OCI-LY1 (cell line): ENCODE measurements at regions not wholly inside any gene's neighbourhood (a gene's known extent, or its start where the extent isn't known, plus 50 kb on each side); places are given as distances from the start of the nearest gene placed in this dataset.

Experiments
- H2AFZ ChIP-seq: fragments of 200-600 bp; sonication (generic), shearing (Covaris generic); 2 replicates; pipeline ENCODE4 v1.6.0; 2014; ENCODE audit warnings: antibody characterized with exemption, mild to moderate bottlenecking, low read length
- H3F3A ChIP-seq: fragments of 200-600 bp; sonication (generic), shearing (Covaris generic); 2 replicates; pipeline ENCODE4 v1.6.0; 2014; ENCODE audit warnings: mild to moderate bottlenecking, antibody characterized with exemption, low read length, moderate library complexity; ENCODE audit not compliant: insufficient read depth
- H3K27ac ChIP-seq: fragments of 200-600 bp; sonication (generic); 2 replicates; pipeline ENCODE4 v1.5.1; 2014; ENCODE audit warnings: low read length, mixed run types, mild to moderate bottlenecking, low read depth; ENCODE audit not compliant: poor library complexity, severe bottlenecking
- H3K27me3 ChIP-seq: fragments of 200-600 bp; sonication (generic); 2 replicates; pipeline ENCODE4 v1.6.0; 2014; ENCODE audit warnings: antibody characterized with exemption, mild to moderate bottlenecking, low read length, moderate library complexity; ENCODE audit not compliant: insufficient read depth
- H3K36me3 ChIP-seq: fragments of 200-600 bp; sonication (generic); 2 replicates; pipeline ENCODE4 v1.6.1; 2014; ENCODE audit warnings: mild to moderate bottlenecking, antibody characterized with exemption, low read length, moderate library complexity, mixed read lengths; ENCODE audit not compliant: insufficient read depth
- H3K4me1 ChIP-seq: fragments of 200-600 bp; sonication (generic); 2 replicates; pipeline ENCODE4 v1.5.1; 2014; ENCODE audit warnings: mild to moderate bottlenecking, low read length, moderate library complexity; ENCODE audit not compliant: insufficient read depth, severe bottlenecking
- H3K4me2 ChIP-seq: fragments of 200-600 bp; sonication (generic), shearing (Covaris generic); 2 replicates; pipeline ENCODE4 v1.6.1; 2014; ENCODE audit warnings: low read length
- H3K4me3 ChIP-seq: fragments of 200-600 bp; sonication (generic); 2 replicates; pipeline ENCODE4 v1.5.1; 2014; ENCODE audit warnings: low read length, low read depth, mild to moderate bottlenecking, mixed read lengths; ENCODE audit not compliant: poor library complexity, severe bottlenecking
- H3K79me2 ChIP-seq: fragments of 200-600 bp; shearing (Covaris generic); 2 replicates; pipeline ENCODE4 v1.6.1; 2016; ENCODE audit warnings: mixed run types, low read length, mixed read lengths; ENCODE audit not compliant: insufficient read depth
- H3K9ac ChIP-seq: fragments of 200-600 bp; sonication (generic), shearing (Covaris generic); 2 replicates; pipeline ENCODE4 v1.6.1; 2014; ENCODE audit warnings: mild to moderate bottlenecking, low read length, mixed read lengths
- H3K9me2 ChIP-seq: fragments of 200-600 bp; sonication (generic), shearing (Covaris generic); 2 replicates; pipeline ENCODE4 v1.6.1; 2014; ENCODE audit warnings: low read depth, mild to moderate bottlenecking, low read length, mixed read lengths
- H3K9me3 ChIP-seq: fragments of 200-600 bp; shearing (Covaris generic); 2 replicates; pipeline ENCODE4 v1.6.1; 2014; ENCODE audit warnings: low read length, mixed read lengths
- H4K20me1 ChIP-seq: fragments of 200-600 bp; sonication (generic), shearing (Covaris generic); 2 replicates; pipeline ENCODE4 v1.6.0; 2016; ENCODE audit warnings: mild to moderate bottlenecking, low read length; ENCODE audit not compliant: insufficient read depth
- EZH2 ChIP-seq: fragments of 200-600 bp; sonication (generic), shearing (Covaris generic); IDR thresholded peaks from 2 replicates; pipeline ENCODE4 v1.8.0; 2017; ENCODE audit warnings: borderline replicate concordance, mixed run types, mild to moderate bottlenecking, antibody characterized with exemption, low read length, moderate library complexity, mixed read lengths
- TF ChIP-seq, protein P1 (sequence below): fragments of 200-600 bp; sonication (generic), shearing (Covaris generic); IDR thresholded peaks from 2 replicates; pipeline ENCODE4 v1.5.1; 2017; ENCODE audit warnings: mild to moderate bottlenecking, antibody characterized with exemption, low read length, moderate library complexity, mixed read lengths

DNA sequence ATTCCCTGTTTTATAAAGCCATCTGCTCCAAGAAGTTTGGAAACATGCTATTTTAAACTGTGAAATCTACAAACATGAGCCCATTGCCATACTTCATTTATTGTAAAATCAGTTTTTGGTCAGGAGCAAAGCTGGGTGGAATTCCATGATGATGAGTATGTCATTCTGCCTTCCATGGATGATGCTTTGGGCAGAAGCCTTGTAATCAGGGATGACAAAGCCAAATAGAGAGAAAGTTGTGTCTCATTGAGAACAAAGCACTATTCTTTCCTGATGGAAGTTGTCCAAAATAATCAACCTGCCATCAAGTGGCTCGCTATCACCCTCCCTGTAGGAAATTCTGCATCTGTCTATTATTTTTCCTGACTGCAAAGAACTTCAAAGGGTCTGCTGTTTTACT is 313.0 kb upstream of the DEFB112 start:
- H3K36me3 ChIP-seq, result no peaks in the 10 kb centered on the region
- no peak overlapping the region for H3K9ac ChIP-seq
- no peak overlapping the region for H3K4me3 ChIP-seq
- TF ChIP-seq, protein P1, sequence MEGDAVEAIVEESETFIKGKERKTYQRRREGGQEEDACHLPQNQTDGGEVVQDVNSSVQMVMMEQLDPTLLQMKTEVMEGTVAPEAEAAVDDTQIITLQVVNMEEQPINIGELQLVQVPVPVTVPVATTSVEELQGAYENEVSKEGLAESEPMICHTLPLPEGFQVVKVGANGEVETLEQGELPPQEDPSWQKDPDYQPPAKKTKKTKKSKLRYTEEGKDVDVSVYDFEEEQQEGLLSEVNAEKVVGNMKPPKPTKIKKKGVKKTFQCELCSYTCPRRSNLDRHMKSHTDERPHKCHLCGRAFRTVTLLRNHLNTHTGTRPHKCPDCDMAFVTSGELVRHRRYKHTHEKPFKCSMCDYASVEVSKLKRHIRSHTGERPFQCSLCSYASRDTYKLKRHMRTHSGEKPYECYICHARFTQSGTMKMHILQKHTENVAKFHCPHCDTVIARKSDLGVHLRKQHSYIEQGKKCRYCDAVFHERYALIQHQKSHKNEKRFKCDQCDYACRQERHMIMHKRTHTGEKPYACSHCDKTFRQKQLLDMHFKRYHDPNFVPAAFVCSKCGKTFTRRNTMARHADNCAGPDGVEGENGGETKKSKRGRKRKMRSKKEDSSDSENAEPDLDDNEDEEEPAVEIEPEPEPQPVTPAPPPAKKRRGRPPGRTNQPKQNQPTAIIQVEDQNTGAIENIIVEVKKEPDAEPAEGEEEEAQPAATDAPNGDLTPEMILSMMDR, result no peak
- TF ChIP-seq EZH2, result no peak
- no peaks in the 10 kb centered on the region for H3K9me3 ChIP-seq
- no peak overlapping the region for H2AFZ ChIP-seq
- no peaks in the 10 kb centered on the region for H3F3A ChIP-seq
- H3K4me1 ChIP-seq, result no peaks in the 10 kb centered on the region
- no peaks in the 10 kb centered on the region for H3K27me3 ChIP-seq
- H3K9me2 ChIP-seq, result no peaks in the 10 kb centered on the region
- H4K20me1 ChIP-seq, result no peaks in the 10 kb centered on the region
- H3K27ac ChIP-seq, result no peak overlapping the region
- H3K4me2 ChIP-seq, result no peak overlapping the region
- H3K79me2 ChIP-seq, result no peaks in the 10 kb centered on the region

GRCh38 chr6:50369996-50370395 is 320.3 kb upstream of the DEFB112 start:
- no peaks in the 10 kb centered on the region for H3K36me3 ChIP-seq
- no peaks in the 10 kb centered on the region for H3K4me1 ChIP-seq
- H3K27me3 ChIP-seq, result no peaks in the 10 kb centered on the region
- no peak overlapping the region for H3K9ac ChIP-seq
- no peaks in the 10 kb centered on the region for H3K79me2 ChIP-seq
- TF ChIP-seq EZH2, result no peak
- TF ChIP-seq, protein P1, result no peak
- no peaks in the 10 kb centered on the region for H3K9me3 ChIP-seq
- no peaks in the 10 kb centered on the region for H3K9me2 ChIP-seq
- no peak overlapping the region for H3K4me2 ChIP-seq
- H3K27ac ChIP-seq, result no peak overlapping the region
- no peaks in the 10 kb centered on the region for H4K20me1 ChIP-seq
- H3F3A ChIP-seq, result no peaks in the 10 kb centered on the region
- no peak overlapping the region for H2AFZ ChIP-seq
- no peak overlapping the region for H3K4me3 ChIP-seq

DNA sequence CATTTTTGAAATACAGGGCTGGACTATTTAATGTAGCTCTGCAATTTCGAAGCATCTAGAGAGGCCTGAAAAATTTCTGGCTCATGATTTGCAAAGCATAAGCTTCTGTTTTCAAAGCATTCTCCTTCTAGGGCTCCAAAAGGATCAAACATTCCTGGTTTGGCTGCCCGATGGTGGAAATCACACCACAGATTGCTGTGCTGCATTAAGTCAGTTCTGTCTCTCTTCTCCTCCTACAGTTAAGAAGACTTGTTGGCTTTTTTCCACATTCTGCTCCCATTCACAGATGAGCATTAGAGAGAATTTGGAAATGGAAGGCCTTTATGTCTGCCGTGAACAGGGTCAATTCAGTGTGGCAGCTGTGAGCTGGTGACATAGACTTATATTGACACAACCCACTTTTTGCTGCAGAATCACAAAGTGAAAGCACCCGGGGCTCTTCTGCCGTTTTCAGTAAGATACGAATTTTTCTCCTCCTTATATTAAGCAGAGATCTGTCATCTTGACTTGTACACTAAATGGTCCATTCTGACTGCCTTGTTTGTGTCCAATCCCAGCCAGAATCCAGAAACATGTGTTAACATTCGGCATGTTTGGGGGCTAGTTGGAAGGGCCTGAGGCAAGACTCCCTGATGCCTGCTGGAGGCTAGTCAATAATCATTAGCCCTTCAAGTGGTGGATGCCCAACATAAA is 330.8 kb upstream of the DEFB112 start:
- Histone ChIP-seq H3K4me2 (no peak overlapping the region), H2AFZ (no peak overlapping the region), H3F3A (no peaks in the 10 kb centered on the region)

More for the DNA sequence above, 330.8 kb upstream of the DEFB112 start:
- TF ChIP-seq, protein P1, result no peak
- TF ChIP-seq EZH2, result no peak
- Histone ChIP-seq H3K4me3 (no peak overlapping the region), H3K79me2 (no peaks in the 10 kb centered on the region), H3K9ac (no peak overlapping the region), H3K4me1 (no peaks in the 10 kb centered on the region), H3K9me2 (no peaks in the 10 kb centered on the region), H4K20me1 (no peaks in the 10 kb centered on the region), H3K36me3 (no peaks in the 10 kb centered on the region), H3K27ac (no peak overlapping the region), H3K27me3 (no peaks in the 10 kb centered on the region), H3K9me3 (no peaks in the 10 kb centered on the region)
